ENCODE measurements at regions not wholly inside any gene's neighbourhood (a gene's known extent, or its start where the extent isn't known, plus 50 kb on each side); places are given as distances from the start of the nearest gene placed in this dataset.

- H3K9me3 Mint-ChIP-seq, result no peaks in the 10 kb centered on the region
- H3K36me3 ChIP-seq (ENCODE audit: insufficient read depth, low read length), result no peaks in the 10 kb centered on the region
- H3K4me1 ChIP-seq (ENCODE audit: insufficient read depth, low read length), result no peaks in the 10 kb centered on the region
- H3K27me3 Mint-ChIP-seq, result peaks cover 7% of the 10 kb centered on the region
- H3K9me3 ChIP-seq (ENCODE audit: control insufficient read depth in 1 of 2, insufficient read depth in 1 of 2, low read length in 2 of 2), result peaks cover 0 to 35% of the 10 kb centered on the region in 2 experiments
- no peak overlapping the region for H3K4me3 ChIP-seq (ENCODE audit: low read length)
- H3K27me3 ChIP-seq (ENCODE audit: control insufficient read depth in 1 of 2, insufficient read depth in 2 of 2, low read length in 2 of 2), result peaks cover 17 to 22% of the 10 kb centered on the region in 2 experiments
- TF ChIP-seq CTCF (IDR thresholded peaks at IDR 0.05), result no peak
- no peak for ATAC-seq (ENCODE audit: poor library complexity)
- no peak overlapping the region for H3K27ac ChIP-seq (ENCODE audit: low read depth in 1 of 2, low read length in 2 of 2)
- no peak overlapping the region for H3K4me3 Mint-ChIP-seq
- no peak overlapping the region for H3K27ac Mint-ChIP-seq
- no peaks in the 10 kb centered on the region for H3K4me1 Mint-ChIP-seq (ENCODE audit: low read depth)
- no peaks in the 10 kb centered on the region for H3K36me3 Mint-ChIP-seq (ENCODE audit: low read depth)
- intact Hi-C loops (cut with DNase I, micrococcal nuclease), result no loop called here
- CTCF ChIA-PET, result no interaction called here
- POLR2A ChIA-PET, result no interaction called here
- DNase-seq, result no peak
These were observed 51.5 kb upstream of the NOTCH1 start for GRCh38 chr9:136597141-136597885.

GRCh38 chr9:136596630-136597031 lies 50.8 kb upstream of the NOTCH1 start:
- Mint-ChIP-seq H3K9me3 (no peaks in the 10 kb centered on the region), H3K4me3 (no peak overlapping the region), H3K27me3 (peaks cover 7% of the 10 kb centered on the region), H3K36me3 (ENCODE audit: low read depth) (no peaks in the 10 kb centered on the region), H3K4me1 (ENCODE audit: low read depth) (no peaks in the 10 kb centered on the region), H3K27ac (no peak overlapping the region)
- TF ChIP-seq CTCF (IDR thresholded peaks at IDR 0.05), result no peak
- DNase-seq (no peak), ATAC-seq (ENCODE audit: poor library complexity) (no peak)
- Histone ChIP-seq H3K27me3 (ENCODE audit: control insufficient read depth in 1 of 2, insufficient read depth in 2 of 2, low read length in 2 of 2) (peaks cover 17 to 21% of the 10 kb centered on the region in 2 experiments), H3K36me3 (ENCODE audit: insufficient read depth, low read length) (no peaks in the 10 kb centered on the region), H3K27ac (ENCODE audit: low read depth in 1 of 2, low read length in 2 of 2) (no peak overlapping the region), H3K4me1 (ENCODE audit: insufficient read depth, low read length) (no peaks in the 10 kb centered on the region), H3K4me3 (ENCODE audit: low read length) (no peak overlapping the region), H3K9me3 (ENCODE audit: control insufficient read depth in 1 of 2, insufficient read depth in 1 of 2, low read length in 2 of 2) (peaks cover 0 to 32% of the 10 kb centered on the region in 2 experiments)
- CTCF ChIA-PET, result no interaction called here
- intact Hi-C loops (cut with DNase I, micrococcal nuclease), result no loop called here
- POLR2A ChIA-PET, result no interaction called here

GRCh38 chr9:136596217-136596616 lies 50.4 kb upstream of the NOTCH1 start:
- intact Hi-C loops (cut with DNase I, micrococcal nuclease), result no loop called here
- H3K4me3 ChIP-seq (ENCODE audit: low read length), result no peak overlapping the region
- peaks cover 17 to 21% of the 10 kb centered on the region in 2 experiments for H3K27me3 ChIP-seq (ENCODE audit: control insufficient read depth in 1 of 2, insufficient read depth in 2 of 2, low read length in 2 of 2)
- Mint-ChIP-seq H3K27me3 (peaks cover 7% of the 10 kb centered on the region), H3K4me1 (ENCODE audit: low read depth) (no peaks in the 10 kb centered on the region), H3K4me3 (no peak overlapping the region), H3K9me3 (no peaks in the 10 kb centered on the region), H3K27ac (no peak overlapping the region), H3K36me3 (ENCODE audit: low read depth) (no peaks in the 10 kb centered on the region)
- no peaks in the 10 kb centered on the region for H3K4me1 ChIP-seq (ENCODE audit: insufficient read depth, low read length)
- H3K36me3 ChIP-seq (ENCODE audit: insufficient read depth, low read length), result no peaks in the 10 kb centered on the region
- no peak for TF ChIP-seq CTCF (IDR thresholded peaks at IDR 0.05)
- peaks cover 0 to 29% of the 10 kb centered on the region in 2 experiments for H3K9me3 ChIP-seq (ENCODE audit: control insufficient read depth in 1 of 2, insufficient read depth in 1 of 2, low read length in 2 of 2)
- ATAC-seq (ENCODE audit: poor library complexity) (no peak), DNase-seq (no peak)
- ChIA-PET POLR2A (no interaction called here), CTCF (no interaction called here)
- no peak overlapping the region for H3K27ac ChIP-seq (ENCODE audit: low read depth in 1 of 2, low read length in 2 of 2)
